ENCODE measurements at regions not wholly inside any gene's neighbourhood (a gene's known extent, or its start where the extent isn't known, plus 50 kb on each side); places are given as distances from the start of the nearest gene placed in this dataset.
"Not testable (repeated sequence)": the region's sequence is repeated elsewhere in the genome, so short reads cannot be mapped to it uniquely, and the experiment has no call there.

GRCh38 chr1:4224684-4225467, 324.8 kb upstream of the C1orf174 start:
- FAIRE-seq: no peak

GRCh38 chr1:4227986-4228385, 327.9 kb upstream of the C1orf174 start:
- no peak for FAIRE-seq

- no peak for FAIRE-seq
These were observed 353.9 kb upstream of the C1orf174 start for GRCh38 chr1:4253935-4254334.

DNA sequence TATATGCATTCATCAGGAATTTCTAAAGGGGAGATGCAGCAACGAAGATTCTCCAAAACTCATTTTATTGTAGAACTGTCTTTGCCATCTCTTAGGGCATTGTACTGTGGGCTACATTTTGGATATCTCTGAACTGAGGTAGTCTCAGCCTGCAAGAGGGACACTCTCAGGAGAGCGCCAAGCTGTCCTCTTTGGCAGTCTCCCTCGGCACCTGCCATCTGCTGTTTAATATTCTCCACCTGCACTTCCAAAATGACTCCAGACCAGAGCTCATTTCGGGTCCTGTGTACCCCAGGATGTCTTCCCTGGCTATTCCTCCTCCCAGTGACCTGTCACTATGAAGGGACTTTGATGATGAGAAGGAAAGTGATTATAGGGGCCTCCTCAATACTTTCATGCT, 356.3 kb upstream of the C1orf174 start:
- no peak for FAIRE-seq

- not testable (repeated sequence) for FAIRE-seq
These were observed 358.2 kb upstream of the C1orf174 start for GRCh38 chr1:4258146-4258777.

GRCh38 chr1:4261327-4261726, 361.3 kb upstream of the C1orf174 start:
- FAIRE-seq: no peak

GRCh38 chr1:4262665-4263064, 362.6 kb upstream of the C1orf174 start:
- FAIRE-seq: no peak

DNA sequence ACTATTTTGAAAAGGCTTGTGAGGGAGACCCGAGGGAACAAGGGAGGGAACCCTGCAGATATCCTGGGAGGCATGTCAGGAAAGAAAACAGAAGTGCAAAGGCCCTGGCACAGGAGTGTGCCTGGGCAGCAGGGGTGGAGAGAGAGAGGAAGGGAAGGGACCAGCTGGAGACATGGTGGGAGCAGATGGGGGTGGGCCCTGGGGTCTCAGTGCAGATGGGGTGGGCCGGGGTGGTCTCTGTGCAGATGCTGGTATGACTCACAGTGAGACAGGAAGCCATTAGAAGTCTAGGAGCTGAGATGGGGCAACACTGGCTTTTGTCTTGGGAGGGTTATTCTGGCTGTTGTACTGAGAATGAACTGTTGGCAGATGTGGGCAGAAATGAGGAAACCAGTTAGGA, 363.6 kb upstream of the C1orf174 start:
- FAIRE-seq: no peak

- FAIRE-seq: no peak
These were observed 365.8 kb upstream of the C1orf174 start for GRCh38 chr1:4265836-4266235.

GRCh38 chr1:4267381-4268261, 367.5 kb upstream of the C1orf174 start:
- FAIRE-seq: no peak

- no peak for FAIRE-seq
These were observed 368.3 kb upstream of the C1orf174 start for GRCh38 chr1:4268262-4268888.

GRCh38 chr1:4268889-4269284, 368.8 kb upstream of the C1orf174 start:
- FAIRE-seq: no peak

GRCh38 chr1:4269330-4269729, 369.3 kb upstream of the C1orf174 start:
- no peak for FAIRE-seq

- FAIRE-seq: no peak
These were observed 370.0 kb upstream of the C1orf174 start for GRCh38 chr1:4269952-4270570.

- FAIRE-seq: no peak
These were observed 370.7 kb upstream of the C1orf174 start for GRCh38 chr1:4270651-4271337.

- FAIRE-seq: no peak
These were observed 371.4 kb upstream of the C1orf174 start for GRCh38 chr1:4271338-4271998.

DNA sequence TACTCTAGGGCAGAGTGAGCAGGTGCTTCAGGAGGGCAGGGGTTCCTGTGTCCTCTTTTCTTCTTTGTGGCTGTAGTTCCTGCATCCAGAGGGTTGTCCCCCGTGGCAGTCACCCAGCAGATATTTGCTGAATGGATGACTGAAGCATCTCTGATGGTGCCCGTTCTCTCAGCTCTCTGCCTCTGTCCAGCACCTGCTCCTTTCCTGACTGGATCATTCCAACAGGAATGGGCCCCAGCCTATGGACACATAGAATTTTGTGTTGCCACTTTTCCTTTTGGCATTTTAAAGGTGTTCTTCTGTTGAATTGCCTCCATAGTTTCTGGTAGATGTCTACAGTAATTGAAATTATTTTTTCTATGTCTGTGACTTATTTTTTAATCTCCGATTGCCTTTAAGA, 372.5 kb upstream of the C1orf174 start:
- FAIRE-seq: no peak

GRCh38 chr1:4273243-4273642, 373.2 kb upstream of the C1orf174 start:
- no peak for FAIRE-seq

DNA sequence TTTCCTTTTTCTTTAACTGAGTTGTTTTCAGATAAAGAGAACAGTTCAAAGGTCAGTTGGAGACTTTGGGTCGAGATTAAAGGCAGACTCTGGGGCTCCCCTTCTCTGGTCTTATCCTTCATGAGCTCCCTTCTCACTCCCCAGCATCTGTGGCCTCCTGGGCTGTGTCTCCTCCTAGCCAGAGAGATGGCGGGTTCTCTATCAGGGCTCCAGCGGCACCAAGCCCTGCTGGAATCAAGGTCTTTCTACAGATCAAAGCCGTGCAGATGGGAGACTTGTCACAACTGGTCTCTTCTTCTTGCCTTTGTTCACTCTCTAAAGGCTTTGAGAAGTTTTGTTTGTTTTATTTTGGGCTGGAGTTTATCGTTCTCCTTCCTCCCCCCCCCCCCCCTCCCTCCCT, 373.7 kb upstream of the C1orf174 start:
- FAIRE-seq: no peak

- FAIRE-seq: no peak
These were observed 375.0 kb upstream of the C1orf174 start for GRCh38 chr1:4275083-4275482.

DNA sequence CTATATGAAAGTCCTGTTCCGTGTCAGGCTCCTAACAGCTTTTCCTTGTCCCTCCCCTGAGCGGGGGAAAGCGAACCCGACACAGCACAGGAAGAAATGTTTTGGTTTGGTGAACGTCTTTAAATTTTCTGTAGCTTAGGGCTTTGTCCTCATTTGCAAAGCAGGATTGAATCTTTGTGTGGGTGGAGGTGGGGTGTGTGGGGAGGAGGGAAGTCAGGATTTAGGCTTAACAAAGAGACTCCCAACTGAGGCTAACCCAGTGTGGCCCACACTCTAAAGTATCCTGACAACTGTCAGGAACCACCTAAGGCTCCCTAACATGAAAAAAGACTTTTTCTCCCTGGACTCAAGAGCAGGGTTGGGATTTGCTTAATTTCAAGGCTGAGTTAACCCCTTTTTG, 376.2 kb upstream of the C1orf174 start:
- no peak for FAIRE-seq
